PFSK-1 (cell line): ENCODE measurements at regions not wholly inside any gene's neighbourhood (a gene's known extent, or its start where the extent isn't known, plus 50 kb on each side); places are given as distances from the start of the nearest gene placed in this dataset.

Experiments
- FOXP2 ChIP-seq: optimal IDR thresholded peaks from 2 replicates; pipeline ENCODE3; 2011; ENCODE audit warnings: borderline replicate concordance, control low read depth, inconsistent platforms; ENCODE audit not compliant: insufficient read depth; ENCODE audit errors: extremely low read length, extremely low read depth
- POLR2AphosphoS5 ChIP-seq: IDR thresholded peaks from 2 replicates; pipeline ENCODE4 v1.6.1; 2012; ENCODE audit warnings: low read depth, mild to moderate bottlenecking, control low read depth, low read length, moderate library complexity
- SIN3A ChIP-seq: IDR thresholded peaks from 2 replicates; pipeline ENCODE4 v1.6.1; 2012; ENCODE audit warnings: mild to moderate bottlenecking, low read length, moderate library complexity, borderline replicate concordance; ENCODE audit not compliant: insufficient read depth
- TAF1 ChIP-seq: IDR thresholded peaks from 2 replicates; pipeline ENCODE4 v1.6.1; 2012; ENCODE audit warnings: low read length, control low read depth, borderline replicate concordance; ENCODE audit not compliant: insufficient read depth
- TF ChIP-seq, protein P1 (sequence below), 2 experiments: IDR thresholded peaks; 2 replicates each; pipeline versions ENCODE4 v1.6.1 to v1.8.0; 2011 to 2012; ENCODE audit warnings: low read depth in 2 of 2, low read length in 2 of 2, control low read depth in 1 of 2, inconsistent platforms in 1 of 2, mild to moderate bottlenecking in 1 of 2, moderate library complexity in 1 of 2; ENCODE audit not compliant: insufficient read depth in 1 of 2

DNA sequence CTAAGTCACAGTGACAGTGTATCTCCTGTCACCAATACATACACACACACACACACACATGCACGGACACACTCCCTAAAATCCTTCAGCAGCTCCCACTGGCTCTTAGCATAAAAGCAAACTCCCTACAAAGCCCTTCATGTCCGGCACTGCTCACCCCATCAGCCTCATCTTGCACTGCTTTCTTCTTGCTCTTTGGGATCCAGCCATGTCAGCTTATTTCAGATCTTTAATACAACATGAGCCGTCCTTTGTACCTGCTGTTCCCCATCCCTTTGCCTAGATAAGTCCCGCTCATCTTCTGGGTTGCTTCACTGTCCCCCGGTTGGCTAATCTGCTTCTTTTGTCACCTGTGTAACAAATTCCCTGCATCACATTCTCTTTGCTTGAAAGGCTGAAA is 82.1 kb upstream of the VAV3 start:
- no peak for TF ChIP-seq FOXP2
- no peak for TF ChIP-seq TAF1
- TF ChIP-seq, protein P1, sequence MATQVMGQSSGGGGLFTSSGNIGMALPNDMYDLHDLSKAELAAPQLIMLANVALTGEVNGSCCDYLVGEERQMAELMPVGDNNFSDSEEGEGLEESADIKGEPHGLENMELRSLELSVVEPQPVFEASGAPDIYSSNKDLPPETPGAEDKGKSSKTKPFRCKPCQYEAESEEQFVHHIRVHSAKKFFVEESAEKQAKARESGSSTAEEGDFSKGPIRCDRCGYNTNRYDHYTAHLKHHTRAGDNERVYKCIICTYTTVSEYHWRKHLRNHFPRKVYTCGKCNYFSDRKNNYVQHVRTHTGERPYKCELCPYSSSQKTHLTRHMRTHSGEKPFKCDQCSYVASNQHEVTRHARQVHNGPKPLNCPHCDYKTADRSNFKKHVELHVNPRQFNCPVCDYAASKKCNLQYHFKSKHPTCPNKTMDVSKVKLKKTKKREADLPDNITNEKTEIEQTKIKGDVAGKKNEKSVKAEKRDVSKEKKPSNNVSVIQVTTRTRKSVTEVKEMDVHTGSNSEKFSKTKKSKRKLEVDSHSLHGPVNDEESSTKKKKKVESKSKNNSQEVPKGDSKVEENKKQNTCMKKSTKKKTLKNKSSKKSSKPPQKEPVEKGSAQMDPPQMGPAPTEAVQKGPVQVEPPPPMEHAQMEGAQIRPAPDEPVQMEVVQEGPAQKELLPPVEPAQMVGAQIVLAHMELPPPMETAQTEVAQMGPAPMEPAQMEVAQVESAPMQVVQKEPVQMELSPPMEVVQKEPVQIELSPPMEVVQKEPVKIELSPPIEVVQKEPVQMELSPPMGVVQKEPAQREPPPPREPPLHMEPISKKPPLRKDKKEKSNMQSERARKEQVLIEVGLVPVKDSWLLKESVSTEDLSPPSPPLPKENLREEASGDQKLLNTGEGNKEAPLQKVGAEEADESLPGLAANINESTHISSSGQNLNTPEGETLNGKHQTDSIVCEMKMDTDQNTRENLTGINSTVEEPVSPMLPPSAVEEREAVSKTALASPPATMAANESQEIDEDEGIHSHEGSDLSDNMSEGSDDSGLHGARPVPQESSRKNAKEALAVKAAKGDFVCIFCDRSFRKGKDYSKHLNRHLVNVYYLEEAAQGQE (IDR thresholded peaks at IDR 0.05; ENCODE audit: insufficient read depth in 1 of 2, low read depth in 2 of 2, low read length in 2 of 2), result no peak
- no peak for TF ChIP-seq POLR2AphosphoS5
- TF ChIP-seq SIN3A, result no peak

DNA sequence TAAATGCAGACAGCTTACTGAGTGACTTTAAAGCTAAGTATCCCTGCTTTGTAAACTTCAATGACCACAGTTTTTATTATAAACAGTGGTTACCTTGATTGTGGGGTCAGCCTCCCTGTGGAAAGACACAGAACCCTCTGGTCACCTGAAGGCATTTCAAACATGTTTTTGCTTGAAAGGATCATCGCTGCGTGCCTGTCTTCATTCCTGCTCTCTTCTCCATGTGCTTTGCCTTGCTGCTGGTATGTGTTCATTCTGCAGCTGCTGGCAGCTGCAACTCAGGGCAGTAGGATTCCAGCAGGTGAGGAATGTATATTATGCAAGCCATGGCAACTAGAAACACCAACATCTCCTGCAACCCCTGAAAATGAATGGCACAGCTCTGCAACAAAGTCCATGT is 81.0 kb upstream of the VAV3 start:
- TF ChIP-seq FOXP2 (no peak), TAF1 (no peak), SIN3A (no peak), POLR2AphosphoS5 (no peak)
- TF ChIP-seq, protein P1 (IDR thresholded peaks at IDR 0.05; ENCODE audit: insufficient read depth in 1 of 2, low read depth in 2 of 2, low read length in 2 of 2), result no peak

DNA sequence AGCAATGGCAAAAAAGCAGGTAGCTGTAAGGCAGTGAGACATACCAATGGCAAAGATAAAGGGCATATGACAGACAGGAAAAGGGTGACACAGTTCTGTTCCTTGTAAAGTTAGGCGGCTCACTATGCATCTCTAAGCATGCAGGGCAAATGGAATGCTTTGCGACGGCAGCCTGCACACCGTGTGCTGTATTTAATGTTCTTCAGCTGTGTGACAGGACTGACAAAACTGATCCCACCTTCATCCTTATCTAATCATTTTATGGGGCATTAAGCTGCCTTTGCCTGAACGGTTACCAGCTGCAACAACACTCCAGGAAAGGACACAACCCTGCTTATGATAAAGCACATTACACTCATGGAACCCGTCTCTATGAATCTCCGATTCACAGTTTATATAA is 80.5 kb upstream of the VAV3 start:
- TF ChIP-seq, protein P1 (IDR thresholded peaks at IDR 0.05; ENCODE audit: insufficient read depth in 1 of 2, low read depth in 2 of 2, low read length in 2 of 2), result no peak
- no peak for TF ChIP-seq TAF1
- TF ChIP-seq SIN3A, result no peak
- no peak for TF ChIP-seq POLR2AphosphoS5
- TF ChIP-seq FOXP2, result no peak

DNA sequence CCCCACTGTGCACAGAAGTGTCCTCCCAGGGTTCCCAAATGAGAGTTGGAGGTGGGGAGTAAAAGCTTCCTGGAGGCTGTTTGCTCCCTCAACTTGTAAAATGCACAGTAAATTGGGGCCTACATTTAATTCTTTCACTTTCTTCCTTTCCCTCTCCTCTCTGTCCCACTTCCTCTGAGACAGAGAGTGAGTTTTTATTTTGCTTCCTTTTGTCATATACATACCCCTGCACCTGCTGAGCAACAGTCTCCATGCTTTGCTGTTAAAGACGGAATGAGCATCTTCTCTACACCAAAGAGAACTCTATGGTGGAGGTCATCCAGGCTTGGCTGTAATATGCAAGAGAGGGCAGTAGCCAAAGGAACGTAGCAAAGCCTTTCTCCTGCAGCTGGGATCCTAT is 79.3 kb upstream of the VAV3 start:
- TF ChIP-seq, protein P1 (IDR thresholded peaks at IDR 0.05; ENCODE audit: insufficient read depth in 1 of 2, low read depth in 2 of 2, low read length in 2 of 2), result no peak
- TF ChIP-seq TAF1 (no peak), POLR2AphosphoS5 (no peak), SIN3A (no peak), FOXP2 (no peak)

DNA sequence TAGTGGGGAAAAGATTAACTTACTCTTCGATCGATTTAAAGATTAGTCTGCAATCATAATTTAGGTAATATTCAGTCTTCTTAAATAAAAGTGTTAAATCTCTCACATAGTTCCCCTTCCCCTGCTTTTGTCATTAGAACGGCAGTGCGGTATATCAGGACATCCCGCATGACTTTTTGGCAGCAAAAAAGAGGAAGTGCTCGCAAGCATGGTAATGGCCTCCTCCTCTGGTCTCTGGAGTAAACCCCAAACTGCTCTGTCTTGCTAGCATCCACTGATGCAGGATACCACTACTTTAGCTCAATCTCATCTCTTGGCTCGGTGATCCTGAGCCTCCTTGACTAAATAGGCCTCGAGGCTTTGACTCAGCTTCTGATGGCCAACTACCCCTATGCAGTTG is 78.7 kb upstream of the VAV3 start:
- TF ChIP-seq, protein P1 (IDR thresholded peaks at IDR 0.05; ENCODE audit: insufficient read depth in 1 of 2, low read depth in 2 of 2, low read length in 2 of 2), result no peak
- TF ChIP-seq TAF1, result no peak
- no peak for TF ChIP-seq POLR2AphosphoS5
- no peak for TF ChIP-seq FOXP2
- TF ChIP-seq SIN3A, result no peak
